IPS-15b (cell line): ENCODE measurements at regions not wholly inside any gene's neighbourhood (a gene's known extent, or its start where the extent isn't known, plus 50 kb on each side); places are given as distances from the start of the nearest gene placed in this dataset.

Experiments used
- H3K27me3 ChIP-seq: one replicate; pipeline ENCODE4 v1.6.1; 2013; ENCODE audit warnings: low read length; ENCODE audit not compliant: control insufficient read depth, insufficient read depth
- H3K36me3 ChIP-seq: one replicate; pipeline ENCODE4 v1.6.1; 2013; ENCODE audit warnings: low read length; ENCODE audit not compliant: control insufficient read depth, insufficient read depth
- H3K4me1 ChIP-seq: one replicate; pipeline ENCODE4 v1.6.1; 2013; ENCODE audit warnings: mild to moderate bottlenecking, low read length; ENCODE audit not compliant: control insufficient read depth, insufficient read depth
- H3K4me3 ChIP-seq: one replicate; pipeline ENCODE4 v1.5.1; 2013; ENCODE audit warnings: low read depth, low read length
- H3K9ac ChIP-seq: one replicate; pipeline ENCODE4 v1.6.1; 2013; ENCODE audit warnings: low read depth, mild to moderate bottlenecking, low read length
- H3K9me3 ChIP-seq: one replicate; pipeline ENCODE4 v1.6.1; 2013; ENCODE audit warnings: mild to moderate bottlenecking, low read length; ENCODE audit not compliant: control insufficient read depth, insufficient read depth

- Histone ChIP-seq H3K36me3 (no peaks in the 10 kb centered on the region), H3K4me1 (no peaks in the 10 kb centered on the region)
Observed at GRCh38 chr3:18767756-18768303, 342.7 kb upstream of the SATB1 start.

DNA sequence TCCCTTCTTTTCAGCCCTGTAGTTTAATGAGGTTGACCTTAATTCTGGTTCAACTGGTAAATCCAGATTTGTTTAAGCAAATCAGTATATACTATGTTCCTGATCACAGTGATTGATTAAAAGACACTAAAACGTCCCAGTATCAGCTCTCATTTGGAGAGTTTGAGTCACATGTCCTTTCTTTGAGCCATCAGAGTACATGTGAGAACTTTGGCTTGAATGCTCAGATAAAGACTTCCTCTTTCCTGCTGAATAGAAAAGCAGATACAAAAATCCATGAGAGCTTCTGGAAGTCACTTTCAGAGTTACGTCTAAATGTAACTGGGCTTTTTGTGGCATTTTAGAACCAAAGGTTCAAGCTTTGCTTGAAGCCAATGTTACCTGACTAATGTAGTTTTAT is 341.8 kb upstream of the SATB1 start:
- Histone ChIP-seq H3K9ac (no peak overlapping the region), H3K4me3 (no peak overlapping the region), H3K9me3 (no peaks in the 10 kb centered on the region), H3K36me3 (no peaks in the 10 kb centered on the region), H3K4me1 (no peaks in the 10 kb centered on the region), H3K27me3 (no peaks in the 10 kb centered on the region)

More at GRCh38 chr3:18767756-18768303, 342.7 kb upstream of the SATB1 start:
- H3K9me3 ChIP-seq: no peaks in the 10 kb centered on the region
- no peaks in the 10 kb centered on the region for H3K27me3 ChIP-seq
- no peak overlapping the region for H3K9ac ChIP-seq
- H3K4me3 ChIP-seq: no peak overlapping the region

DNA sequence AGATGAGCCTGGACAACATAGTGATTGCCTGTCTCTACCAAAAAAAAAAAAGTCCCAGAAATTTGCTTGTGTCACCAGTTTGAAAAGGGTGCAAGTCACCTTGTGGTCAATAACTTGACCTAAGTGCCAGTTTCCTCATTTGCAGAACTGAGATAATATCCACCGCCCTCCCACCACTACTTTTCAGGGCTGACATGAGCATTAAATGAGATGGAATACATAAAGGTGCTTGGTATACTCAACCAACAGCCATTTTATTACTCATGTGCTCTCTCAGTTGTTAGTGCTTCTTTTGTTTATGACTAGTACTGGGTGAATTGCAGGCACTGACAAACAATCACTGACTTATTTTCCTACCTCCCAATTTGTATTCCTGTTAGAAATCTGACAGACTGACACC is 340.5 kb upstream of the SATB1 start:
- Histone ChIP-seq H3K36me3 (no peaks in the 10 kb centered on the region), H3K9ac (no peak overlapping the region), H3K4me3 (no peak overlapping the region), H3K4me1 (no peaks in the 10 kb centered on the region), H3K9me3 (no peaks in the 10 kb centered on the region), H3K27me3 (no peaks in the 10 kb centered on the region)

- H3K4me1 ChIP-seq: no peaks in the 10 kb centered on the region
- no peak overlapping the region for H3K4me3 ChIP-seq
- no peak overlapping the region for H3K9ac ChIP-seq
- no peaks in the 10 kb centered on the region for H3K9me3 ChIP-seq
- no peaks in the 10 kb centered on the region for H3K36me3 ChIP-seq
- no peaks in the 10 kb centered on the region for H3K27me3 ChIP-seq
Observed at GRCh38 chr3:18765161-18765560, 340.0 kb upstream of the SATB1 start.

GRCh38 chr3:18761530-18761929 is 336.4 kb upstream of the SATB1 start:
- Histone ChIP-seq H3K9ac (no peak overlapping the region), H3K9me3 (no peaks in the 10 kb centered on the region), H3K36me3 (no peaks in the 10 kb centered on the region), H3K27me3 (no peaks in the 10 kb centered on the region), H3K4me1 (no peaks in the 10 kb centered on the region), H3K4me3 (no peak overlapping the region)

GRCh38 chr3:18758047-18758704 is 333.0 kb upstream of the SATB1 start:
- H3K9ac ChIP-seq: no peak overlapping the region
- no peaks in the 10 kb centered on the region for H3K36me3 ChIP-seq
- H3K27me3 ChIP-seq: no peaks in the 10 kb centered on the region
- no peaks in the 10 kb centered on the region for H3K4me1 ChIP-seq
- H3K4me3 ChIP-seq: no peak overlapping the region
- no peaks in the 10 kb centered on the region for H3K9me3 ChIP-seq

DNA sequence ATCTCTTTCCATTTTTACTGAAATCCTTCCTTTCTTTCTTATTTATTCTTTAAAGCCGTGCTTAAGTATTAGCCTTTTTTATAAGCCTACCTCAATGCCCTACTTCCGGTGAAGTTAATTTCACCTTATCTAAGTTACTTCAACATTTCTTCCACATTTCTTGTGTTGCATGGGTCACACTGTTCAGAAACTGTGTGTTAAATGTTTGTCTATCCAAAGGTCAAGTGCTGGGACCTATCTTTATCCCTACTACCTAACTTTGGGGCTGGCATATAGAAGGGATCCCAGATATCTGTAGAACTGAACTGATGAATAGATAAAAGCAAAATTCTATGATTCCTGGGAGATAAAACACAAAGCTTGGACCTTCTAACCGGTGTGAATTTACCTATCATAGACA is 332.3 kb upstream of the SATB1 start:
- no peaks in the 10 kb centered on the region for H3K9me3 ChIP-seq
- no peaks in the 10 kb centered on the region for H3K4me1 ChIP-seq
- H3K27me3 ChIP-seq: no peaks in the 10 kb centered on the region
- no peaks in the 10 kb centered on the region for H3K36me3 ChIP-seq
- no peak overlapping the region for H3K4me3 ChIP-seq
- no peak overlapping the region for H3K9ac ChIP-seq

DNA sequence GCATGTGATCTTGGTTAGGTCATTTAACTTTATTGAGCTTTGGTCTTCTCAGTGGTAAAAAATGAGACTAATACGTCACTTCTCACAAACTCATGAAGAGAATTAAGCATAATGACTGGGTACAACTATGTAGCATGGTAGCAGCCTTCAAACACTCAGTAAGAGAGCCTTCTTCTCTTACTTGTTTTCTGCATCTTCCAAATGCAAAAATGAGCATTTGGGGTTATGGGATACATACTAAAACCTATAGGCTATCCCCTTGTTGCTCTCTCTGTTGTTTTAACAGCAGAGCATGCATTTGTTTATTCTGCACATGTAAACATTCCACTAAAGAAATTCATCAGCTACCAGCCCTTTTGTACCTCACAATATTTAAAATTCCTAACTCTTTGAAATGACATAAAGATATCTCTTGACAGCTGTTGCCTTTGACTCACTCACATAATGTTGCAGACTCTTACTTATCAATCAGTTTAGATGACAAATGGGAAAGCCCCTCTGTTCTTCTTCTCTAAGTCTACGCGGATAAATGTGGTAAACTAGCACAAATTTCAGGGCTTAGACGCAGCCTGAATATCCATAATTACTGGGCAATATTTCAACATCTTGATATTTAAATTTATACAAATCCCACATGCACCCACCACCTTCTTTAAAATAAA is 327.3 kb upstream of the SATB1 start:
- H3K4me3 ChIP-seq: no peak overlapping the region
- no peaks in the 10 kb centered on the region for H3K36me3 ChIP-seq
- H3K27me3 ChIP-seq: no peaks in the 10 kb centered on the region
- no peaks in the 10 kb centered on the region for H3K9me3 ChIP-seq
- H3K9ac ChIP-seq: no peak overlapping the region
- no peaks in the 10 kb centered on the region for H3K4me1 ChIP-seq

DNA sequence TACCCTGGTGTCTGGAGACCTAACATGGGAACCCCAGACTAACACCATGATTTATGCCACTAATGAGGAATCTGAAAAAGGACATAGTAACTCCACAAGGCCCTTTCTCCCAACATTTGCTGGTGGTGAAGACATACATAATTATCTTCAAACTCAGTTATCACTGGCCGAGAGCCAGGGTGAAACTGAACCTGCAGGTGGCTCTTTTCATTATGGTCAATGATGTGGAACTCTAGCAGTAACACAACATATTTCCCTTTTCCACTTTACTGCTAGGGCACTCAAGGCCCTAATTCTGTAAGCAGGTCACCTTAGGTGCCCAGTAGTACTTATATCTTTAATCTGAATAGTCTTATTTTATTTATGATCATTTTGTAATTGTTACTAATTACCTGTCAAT is 326.4 kb upstream of the SATB1 start:
- Histone ChIP-seq H3K9ac (no peak overlapping the region), H3K4me3 (no peak overlapping the region), H3K4me1 (no peaks in the 10 kb centered on the region), H3K27me3 (no peaks in the 10 kb centered on the region), H3K36me3 (no peaks in the 10 kb centered on the region), H3K9me3 (no peaks in the 10 kb centered on the region)

GRCh38 chr3:18747383-18747782 is 322.2 kb upstream of the SATB1 start:
- no peak overlapping the region for H3K4me3 ChIP-seq
- H3K9me3 ChIP-seq: no peaks in the 10 kb centered on the region
- no peaks in the 10 kb centered on the region for H3K27me3 ChIP-seq
- no peak overlapping the region for H3K9ac ChIP-seq
- H3K36me3 ChIP-seq: no peaks in the 10 kb centered on the region
- H3K4me1 ChIP-seq: no peaks in the 10 kb centered on the region

GRCh38 chr3:18745472-18745871 is 320.3 kb upstream of the SATB1 start:
- Histone ChIP-seq H3K27me3 (no peaks in the 10 kb centered on the region), H3K9me3 (no peaks in the 10 kb centered on the region), H3K9ac (no peak overlapping the region), H3K4me3 (no peak overlapping the region), H3K4me1 (no peaks in the 10 kb centered on the region), H3K36me3 (no peaks in the 10 kb centered on the region)

- Histone ChIP-seq H3K9me3 (no peaks in the 10 kb centered on the region), H3K4me3 (no peak overlapping the region), H3K9ac (no peak overlapping the region), H3K36me3 (no peaks in the 10 kb centered on the region), H3K27me3 (no peaks in the 10 kb centered on the region), H3K4me1 (no peaks in the 10 kb centered on the region)
Observed at GRCh38 chr3:18744472-18744871, 319.3 kb upstream of the SATB1 start.
